GM18867 (cell line): ENCODE measurements at regions not wholly inside any gene's neighbourhood (a gene's known extent, or its start where the extent isn't known, plus 50 kb on each side); places are given as distances from the start of the nearest gene placed in this dataset.
"Not testable (repeated sequence)": the region's sequence is repeated elsewhere in the genome, so short reads cannot be mapped to it uniquely, and the experiment has no call there.

Experiments used
- ATAC-seq: cut with Tn5 transposase; IDR thresholded peaks from one replicate; pipeline ENCODE4 v1.9.1; 2021; ENCODE audit warnings: mild to moderate bottlenecking, moderate library complexity; ENCODE audit not compliant: unreplicated experiment

DNA sequence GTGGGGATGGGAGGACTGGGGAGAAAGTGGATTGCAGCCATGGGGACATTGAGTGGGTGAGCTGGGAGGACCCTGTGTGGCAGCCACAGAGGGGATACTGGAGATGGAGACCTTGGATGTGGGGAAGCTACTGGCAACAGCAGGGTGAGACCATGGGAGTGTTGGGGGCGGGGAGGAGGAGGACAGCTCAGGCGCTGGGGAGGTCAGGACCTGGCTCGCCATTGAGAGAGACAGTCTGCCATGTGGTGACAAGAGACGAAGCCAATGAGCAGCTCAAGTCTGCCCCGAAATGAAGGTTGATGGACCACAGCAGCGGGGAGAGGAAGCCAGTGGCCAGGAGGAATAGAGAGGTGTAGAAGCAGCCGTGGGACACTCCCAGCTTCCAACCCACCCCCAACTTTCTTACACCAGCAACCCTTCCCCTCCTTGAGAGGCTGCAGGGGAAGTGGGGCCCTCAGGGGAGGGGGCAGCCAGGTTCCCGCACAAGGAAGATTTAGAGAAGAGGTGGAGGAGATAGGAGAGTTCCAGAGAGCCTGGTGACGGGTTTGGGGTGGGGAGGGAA is 118.1 kb downstream of the ASB7 start:
- no peak for ATAC-seq

DNA sequence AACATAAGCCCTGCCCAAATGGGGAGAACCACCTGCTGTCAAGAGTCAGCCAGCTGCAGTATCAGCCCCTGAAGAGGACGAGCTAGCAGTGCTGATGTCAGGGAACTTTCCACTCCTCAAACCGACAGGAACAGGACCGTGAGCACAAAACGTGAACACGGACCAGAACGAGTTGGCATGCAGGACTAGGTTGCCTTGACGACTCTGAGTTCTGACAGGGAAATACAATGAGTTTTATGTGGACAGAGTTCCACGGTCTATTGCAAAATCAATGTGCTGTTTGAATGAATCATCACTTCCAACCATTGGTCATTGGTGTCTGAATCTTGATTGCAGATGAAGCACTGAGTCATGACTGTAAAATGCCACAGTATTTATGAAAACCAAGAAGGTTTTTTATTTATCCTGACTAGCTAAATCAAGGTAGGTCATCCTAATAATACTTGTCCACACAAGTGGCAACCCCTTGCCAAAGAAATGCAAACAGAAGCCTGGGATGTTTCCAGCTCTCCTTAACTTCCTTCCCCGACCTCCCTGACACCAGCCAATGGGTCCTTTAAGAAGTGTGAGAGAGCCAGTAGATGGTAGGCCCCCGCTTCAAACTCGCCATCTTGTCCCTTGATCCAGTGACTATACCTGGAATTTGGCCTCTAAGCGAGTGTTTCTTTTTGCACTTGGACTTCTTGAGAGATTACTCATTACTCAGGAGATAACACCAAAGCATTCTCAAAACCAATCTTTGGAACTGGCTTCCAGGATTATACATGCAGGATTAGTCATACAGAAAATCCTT is 119.6 kb downstream of the ASB7 start:
- ATAC-seq: no peak

DNA sequence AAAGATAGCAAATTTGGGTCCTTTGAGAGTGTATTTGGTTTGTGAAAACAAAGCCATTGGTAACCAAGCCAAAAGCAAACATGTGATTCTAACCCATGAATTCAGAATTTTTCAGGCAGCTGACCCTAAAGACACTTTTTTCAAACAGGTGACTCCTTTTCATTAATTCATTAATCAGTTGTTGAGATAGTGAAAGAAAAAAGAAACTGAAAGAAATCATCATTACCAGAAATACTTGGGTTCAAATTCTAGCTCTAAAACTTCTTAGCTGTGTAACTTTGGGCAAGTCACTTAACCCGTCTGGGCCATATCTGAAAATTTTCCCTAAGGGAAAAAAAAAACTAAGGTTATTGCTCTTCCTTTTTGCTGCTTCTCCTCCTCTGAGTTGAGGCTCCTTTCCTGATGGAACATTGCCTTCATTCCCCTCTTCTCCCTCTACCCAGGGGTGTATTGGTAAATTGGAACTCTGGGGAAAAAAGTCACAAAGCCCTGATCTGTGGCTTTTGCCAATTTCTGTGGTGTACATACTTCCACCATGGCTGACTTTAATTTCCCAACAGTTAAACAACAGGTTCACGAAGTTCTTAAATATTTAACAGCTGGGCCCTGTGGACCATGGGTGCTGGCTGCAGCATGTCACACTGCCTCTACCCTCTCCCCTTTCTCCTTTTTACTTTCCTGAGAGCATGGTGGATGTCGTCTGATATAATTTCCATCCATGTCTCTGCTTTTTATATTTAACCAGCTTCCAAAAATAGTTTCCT is 120.3 kb downstream of the ASB7 start:
- no peak for ATAC-seq

DNA sequence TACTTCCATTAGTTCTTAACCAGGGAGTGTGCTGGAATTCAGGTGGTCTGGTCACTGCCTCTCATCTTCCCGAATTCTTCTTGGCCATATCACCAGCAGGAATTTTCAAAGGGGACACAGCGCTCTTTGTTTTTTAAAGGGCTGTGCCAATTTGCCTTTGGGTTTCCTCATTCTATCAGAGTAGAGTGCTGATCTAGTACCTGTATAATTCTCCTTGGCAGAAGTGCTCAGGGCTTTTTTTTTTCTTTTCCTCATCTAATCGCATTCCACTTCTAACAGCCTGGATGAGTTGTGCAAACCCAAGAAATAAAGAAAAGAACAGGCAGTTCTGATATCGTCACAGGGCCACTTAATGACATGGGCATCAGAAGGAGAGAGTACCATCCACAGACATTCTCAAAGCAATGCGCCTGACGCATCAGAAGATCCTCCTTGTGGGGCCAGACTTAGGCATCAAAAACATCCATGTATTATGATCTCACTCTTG is 121.0 kb downstream of the ASB7 start:
- ATAC-seq: no peak

DNA sequence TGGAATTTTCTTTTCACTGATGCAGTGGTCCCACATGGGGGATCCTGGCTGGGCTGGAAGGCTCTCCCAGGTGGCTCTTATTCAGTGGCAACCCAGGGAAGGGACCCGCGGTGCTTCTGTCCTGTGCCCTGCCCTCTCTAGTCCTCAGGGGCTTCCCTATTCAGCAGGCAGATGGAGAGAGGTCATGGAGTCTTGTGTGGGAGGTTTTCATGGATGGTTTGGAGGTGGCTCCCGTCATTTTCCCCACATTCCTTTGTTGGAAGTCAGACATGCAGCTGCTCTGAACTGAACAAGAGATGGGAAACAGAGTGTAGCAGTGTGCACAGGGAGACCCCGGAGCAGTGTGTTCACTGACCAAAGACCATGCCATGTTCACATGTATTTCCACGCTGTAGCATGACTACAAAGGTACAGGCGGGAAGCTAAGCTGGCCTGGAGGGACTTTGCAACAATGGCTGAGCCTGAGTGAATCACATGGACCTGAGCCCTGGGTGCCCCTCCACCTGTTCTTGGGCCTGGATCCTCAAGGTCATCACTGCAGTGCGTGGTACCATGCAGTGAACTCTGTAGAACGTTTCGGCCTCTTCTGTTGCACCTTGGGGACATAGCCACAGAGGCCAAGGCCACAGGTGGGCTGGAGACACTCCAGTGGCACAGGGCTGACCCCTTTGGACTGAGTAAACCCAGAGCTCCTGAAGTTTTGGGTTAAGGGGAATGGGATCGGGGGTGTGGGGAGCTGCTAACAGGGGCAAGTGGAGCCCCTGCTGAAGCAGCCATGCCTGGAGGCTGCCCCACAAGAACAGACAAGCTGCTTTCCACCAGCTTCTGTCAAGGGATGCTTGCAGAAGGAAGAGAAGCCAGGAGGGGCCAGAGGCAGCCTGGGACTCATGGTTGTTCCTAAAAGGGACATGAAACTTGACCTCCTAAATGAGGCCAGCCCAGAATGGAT is 123.0 kb downstream of the ASB7 start:
- ATAC-seq: no peak

DNA sequence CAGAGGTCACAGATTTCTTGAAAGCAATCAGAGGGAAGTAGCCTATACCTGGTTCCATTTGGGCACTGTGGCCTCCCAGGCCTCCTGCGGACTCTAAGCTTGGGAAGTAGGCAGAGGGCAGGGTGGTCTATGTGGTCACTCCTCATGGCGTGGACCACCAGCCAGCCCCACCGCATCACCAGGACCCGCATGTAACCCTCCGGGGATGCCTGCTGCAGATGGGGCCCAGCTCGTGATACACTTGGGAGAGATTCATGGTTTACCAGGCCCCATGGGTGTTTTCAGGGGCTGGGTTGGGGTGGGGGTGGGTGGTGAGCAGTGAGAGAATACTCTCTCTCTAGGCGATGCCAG is 123.7 kb downstream of the ASB7 start:
- ATAC-seq: no peak

DNA sequence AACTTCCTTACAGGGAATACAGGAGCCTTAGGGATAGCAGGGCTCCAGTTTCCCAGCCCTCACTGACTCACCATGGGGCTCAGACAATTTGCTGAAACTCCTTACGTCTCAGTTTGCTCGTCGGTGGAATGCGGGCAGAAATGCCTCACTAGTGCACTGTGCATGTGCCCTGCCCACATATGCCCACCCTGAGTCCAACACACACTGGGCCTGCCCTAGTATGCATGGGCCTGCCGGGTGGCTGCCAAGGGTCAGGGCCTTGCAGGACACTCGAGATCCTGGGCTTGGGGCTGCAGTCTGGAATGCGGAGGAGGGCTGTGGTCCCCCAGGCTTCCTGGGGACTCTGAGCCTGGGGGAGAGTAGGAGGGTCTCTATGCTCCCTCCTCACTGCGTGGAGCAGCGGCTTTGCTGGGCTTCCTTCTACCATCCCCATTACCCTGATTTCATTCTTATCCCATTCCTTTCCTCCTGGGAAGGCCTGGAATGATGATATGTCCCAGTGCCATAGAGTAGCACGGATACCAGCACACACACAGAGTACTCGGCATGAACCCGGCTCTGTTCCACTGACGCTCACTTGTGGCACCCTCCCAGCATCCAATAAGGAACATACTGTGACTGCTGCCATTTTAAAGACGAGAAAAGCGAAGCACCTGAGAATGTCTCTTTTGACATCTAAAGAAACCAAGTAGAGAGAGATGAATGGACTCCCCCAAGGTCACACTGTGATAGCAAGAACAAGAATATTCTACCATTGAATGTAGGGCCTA is 124.2 kb downstream of the ASB7 start:
- no peak for ATAC-seq

DNA sequence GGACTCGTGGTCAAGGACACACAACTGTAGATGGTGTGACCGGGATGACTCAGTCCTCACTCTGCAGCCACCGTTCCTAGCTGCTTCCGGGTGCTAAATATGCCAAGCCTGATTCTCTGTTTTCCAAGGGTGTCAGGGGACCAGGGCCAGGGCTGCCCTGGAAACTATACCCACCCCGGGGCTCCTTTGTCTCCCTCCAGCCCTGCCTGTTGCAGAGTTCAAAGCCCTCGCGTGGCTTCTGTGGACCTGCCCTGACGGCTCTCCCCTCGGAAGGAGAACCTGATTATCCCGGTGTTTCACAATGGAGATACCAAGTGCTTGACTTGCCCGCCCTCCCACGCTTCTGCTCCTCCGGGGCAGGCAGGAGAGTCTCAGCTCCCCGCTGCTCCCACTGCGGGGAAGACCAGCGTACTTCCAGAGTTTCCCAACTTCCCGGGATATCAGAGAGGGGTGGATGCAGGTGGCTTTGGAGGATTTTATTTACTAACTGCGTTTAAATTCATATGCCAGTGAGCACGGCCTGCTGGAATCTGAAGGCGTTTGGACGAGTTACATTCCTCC is 125.0 kb downstream of the ASB7 start:
- no peak for ATAC-seq

DNA sequence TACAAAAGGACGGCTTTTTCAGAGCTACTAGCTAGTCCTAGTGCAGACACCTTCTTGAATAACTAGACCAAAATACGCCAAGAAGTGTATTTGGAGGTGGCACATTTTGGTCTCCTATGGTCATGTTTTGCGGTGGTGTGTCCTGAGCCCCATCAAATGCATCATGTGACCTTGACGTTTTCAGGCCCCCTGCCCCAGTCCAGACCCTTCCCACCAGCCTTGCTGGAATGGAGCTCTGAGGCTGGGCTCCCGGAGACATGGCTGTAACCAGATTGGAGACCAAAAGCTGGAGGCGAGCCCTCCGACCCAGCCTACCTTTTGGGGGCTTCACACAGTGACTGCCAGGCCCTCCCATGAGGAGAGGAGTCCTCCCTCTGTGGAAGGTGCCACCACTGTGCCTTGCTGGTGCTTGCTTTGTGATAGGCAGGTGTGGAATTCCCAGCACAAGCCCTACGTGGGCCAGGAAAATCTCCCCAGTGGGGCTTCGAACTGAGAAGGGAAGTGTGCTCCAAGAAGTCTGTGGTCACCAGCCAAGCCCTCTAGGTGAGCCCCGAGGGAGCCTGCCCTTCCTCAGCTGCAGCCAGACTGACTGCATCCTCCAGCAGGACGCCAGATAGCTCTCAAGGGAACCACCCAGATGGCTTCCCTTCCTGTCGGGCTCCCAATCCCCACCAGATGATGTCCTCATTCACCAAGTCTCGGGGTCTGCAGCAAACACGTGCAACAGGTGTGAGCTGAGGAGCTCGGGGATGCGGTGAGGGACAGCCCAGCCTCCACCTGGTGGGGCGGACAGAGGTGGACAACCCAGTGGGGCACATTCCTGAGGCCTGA is 126.2 kb downstream of the ASB7 start:
- no peak for ATAC-seq

DNA sequence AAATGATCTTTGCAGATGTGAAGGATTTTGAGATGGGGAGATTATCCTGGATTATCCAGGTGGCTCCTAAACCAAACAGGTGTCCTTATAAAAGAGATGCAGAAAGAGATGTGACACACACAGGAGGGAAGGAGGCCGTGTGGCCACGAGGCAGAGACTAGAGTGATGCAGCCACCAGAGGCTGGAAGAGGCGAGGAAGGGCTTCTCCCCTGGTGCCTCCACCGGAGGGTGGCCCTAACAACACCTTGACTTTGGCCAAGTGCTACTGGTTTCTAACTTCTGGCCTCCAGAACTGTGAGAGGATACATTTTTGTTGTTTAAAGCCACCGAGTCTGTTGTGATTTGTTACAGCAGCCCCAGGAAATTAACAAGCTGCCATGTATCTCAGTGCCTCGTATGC is 127.1 kb downstream of the ASB7 start:
- no peak for ATAC-seq

DNA sequence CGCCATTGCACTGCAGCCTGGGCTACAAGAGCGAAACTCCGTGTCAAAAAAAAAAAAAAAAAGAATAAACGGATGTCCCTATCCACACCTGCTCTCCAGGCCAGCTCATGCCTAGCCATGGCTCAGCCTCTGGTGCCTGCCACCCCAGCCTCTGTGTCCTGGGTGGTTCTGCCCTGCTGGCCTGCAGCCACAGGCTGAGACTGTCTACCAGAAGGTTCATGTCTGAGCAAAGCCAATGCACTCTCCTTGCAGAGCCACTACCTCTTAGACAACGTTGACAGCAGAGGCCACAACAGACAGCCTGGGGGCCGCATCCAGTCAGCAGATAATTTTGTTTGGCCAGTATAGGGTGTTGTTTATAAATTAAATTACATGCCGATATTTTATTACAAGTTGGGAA is 127.7 kb downstream of the ASB7 start:
- no peak for ATAC-seq

DNA sequence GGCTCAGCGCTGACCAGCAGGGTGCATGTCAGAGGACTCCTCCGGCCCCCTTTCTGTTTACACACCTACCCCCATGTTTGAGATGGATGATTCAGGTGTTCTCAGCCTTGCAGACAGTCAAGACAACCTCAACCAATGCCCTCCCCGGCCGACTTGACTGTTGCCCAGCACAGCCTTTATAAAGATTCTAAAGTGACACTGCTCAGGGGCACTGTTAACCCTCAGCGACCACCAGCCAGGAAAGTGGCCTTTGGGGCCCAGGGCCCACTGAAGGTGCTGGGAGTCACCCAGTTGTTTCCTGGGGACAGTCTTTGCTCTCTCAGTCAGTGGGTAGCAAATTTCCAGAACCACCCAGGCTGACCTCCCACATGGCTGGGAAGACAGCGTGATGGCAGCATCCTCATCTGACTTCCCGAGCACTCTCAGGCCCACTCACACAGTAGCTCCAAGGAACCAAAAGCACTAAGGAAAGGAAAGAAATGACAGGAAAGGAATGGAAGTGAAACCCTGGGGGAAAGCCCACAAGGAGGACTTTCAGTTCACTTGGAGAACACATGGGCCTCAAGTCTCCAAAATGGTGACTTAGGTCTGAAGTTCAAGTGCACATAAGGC is 128.4 kb downstream of the ASB7 start:
- ATAC-seq: no peak

DNA sequence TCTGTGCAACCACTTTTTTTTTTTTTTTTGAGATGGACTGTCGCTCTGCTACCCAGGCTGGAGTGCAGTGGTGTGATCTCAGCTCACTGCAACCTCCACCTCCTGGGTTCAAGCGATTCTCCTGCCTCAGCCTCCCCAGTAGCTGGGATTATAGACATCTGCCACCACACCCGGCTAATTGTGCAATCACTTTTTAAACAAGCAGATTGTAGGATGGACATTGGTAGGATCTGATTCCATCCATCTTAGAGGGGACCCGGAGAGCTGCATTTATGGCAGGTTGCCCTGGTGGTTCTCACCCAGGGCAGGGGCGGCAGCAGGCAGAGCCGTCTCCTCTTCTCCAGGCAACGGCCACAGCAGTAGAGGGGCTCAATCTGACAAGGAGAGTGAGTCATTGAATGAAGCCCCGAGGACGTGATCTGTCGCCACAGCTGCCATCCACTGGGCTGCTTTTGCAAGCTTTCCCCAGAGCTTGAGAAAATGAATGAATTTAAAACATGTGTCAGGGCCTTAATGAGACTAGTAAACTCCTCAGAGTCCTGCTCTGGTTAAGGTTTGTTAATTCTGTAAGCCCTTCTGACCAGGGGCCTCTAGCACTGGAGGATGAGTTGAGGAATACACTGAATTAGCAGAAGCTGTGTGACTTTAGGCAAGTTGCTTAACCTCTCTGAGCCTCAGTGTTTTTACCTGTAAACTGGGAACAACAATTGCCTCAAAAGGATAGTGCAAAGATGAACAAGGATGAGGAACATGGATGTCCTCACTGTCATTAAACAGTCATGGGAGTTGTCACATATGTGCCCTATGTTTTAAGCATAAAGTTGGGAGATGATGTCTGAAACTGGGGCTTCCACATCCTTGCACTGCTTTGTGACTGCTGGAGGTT is 129.1 kb downstream of the ASB7 start:
- no peak for ATAC-seq

DNA sequence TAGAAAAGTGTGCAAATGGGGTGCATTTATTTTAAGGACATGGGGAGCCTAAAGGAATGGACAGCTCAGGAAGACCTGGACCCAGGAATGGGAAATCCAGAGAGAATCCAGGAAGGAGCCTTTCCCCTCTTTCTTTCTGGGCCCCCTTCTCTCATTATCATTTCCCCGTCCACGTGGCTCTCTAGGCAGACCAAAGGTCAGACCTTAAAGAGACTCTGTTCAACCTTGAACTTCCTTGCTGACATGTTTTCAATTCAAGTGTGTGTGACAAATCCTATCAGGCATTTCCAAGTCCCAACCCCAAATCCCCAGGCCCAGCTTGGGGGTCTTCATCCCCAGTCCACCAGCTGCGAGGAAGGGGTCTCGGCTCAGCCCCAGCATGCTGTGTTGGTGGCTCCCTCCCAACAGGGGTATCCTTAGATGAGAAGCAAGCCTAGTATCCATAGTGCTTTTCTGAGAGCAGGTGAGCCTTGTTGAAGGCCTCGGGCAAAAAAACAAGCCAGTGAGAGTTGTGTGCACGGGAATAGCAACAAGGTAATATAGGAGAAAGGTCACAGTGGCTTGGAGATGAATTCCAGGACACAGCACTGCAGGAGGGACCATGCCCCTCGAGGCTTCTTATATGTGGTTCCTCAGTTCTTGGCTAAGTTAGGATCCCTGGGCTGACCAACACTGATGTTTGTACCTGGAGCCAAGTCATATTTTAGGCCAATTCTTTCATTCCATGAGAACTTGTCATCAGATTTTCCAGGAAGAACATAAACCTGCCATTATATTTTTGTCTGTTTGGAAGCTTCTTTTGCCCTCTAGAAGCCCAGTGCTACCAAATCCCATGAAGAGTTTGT is 130.0 kb downstream of the ASB7 start:
- no peak for ATAC-seq

DNA sequence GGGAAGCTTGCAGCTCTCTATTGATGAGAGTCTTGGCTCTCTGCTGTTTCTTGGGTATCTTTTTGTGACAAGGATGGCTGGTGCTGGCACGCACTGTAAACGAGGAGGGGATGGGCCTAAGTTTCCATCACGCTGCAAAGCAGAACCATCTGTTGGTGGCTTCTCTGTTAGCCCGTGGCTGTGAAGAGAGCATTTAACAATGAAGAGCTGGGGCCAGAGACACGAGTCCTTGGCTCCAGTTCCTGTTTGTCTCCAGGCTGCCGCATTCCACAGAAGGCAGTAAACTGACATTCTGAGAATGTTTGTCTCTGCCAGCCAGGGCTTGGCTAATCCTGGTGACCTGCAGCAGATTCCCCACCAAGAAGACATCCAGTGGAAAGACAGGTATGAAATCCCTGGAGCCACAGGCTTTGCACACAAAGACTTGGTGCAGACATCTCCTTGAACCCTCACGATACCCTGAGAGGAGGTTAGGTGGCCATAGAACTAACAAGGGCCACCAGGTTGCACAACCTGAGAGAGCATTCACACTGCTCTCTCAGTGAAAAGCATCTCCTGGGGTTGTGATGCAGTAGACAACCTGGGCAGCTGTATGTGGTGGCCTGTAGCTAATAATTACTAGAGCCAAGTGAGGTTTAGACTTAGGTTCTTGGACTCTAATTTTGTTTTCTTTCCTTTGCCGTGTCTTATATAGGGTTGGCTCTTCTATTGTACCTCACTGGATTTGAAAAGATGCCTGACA is 130.9 kb downstream of the ASB7 start:
- no peak for ATAC-seq

DNA sequence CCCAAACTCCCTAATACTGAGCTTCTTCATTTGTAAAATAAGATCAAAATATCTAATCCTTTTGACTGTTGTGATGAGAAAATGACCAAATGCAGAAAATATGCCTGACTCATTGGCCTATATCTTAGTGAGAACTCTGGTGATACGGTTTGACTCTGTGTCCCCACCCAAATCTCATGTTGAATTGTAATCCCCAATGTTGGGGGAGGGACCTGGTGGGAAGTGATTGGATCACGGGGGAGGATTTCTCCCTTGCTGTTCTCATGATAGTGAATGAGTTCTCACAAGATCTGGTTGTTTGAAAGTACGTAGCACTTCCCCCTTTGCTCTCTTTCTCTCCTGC is 131.4 kb downstream of the ASB7 start:
- ATAC-seq: not testable (repeated sequence)
